Activated B cell treated with CpG ODN at 0.5 μM for 24 hours (primary cell): ENCODE measurements at regions not wholly inside any gene's neighbourhood (a gene's known extent, or its start where the extent isn't known, plus 50 kb on each side); places are given as distances from the start of the nearest gene placed in this dataset.

Experiments
- ATAC-seq: fragments of 200-7000 bp; cut with Tn5 transposase; one replicate; pipeline ENCODE4 v1.10.0; 2021; ENCODE audit warnings: low read depth, mild to moderate bottlenecking, moderate library complexity
- CTCF ChIA-PET: fragments of 350-600 bp; sonication (Branson Sonifier 250); formaldehyde crosslinking; loops from one replicate; lab custom pipeline; 2021; ENCODE audit warnings: antibody characterized with exemption; lab: Charles Lee
- POLR2A ChIA-PET: fragments of 350-600 bp; sonication (Branson Sonifier 250); formaldehyde crosslinking; loops from one replicate; lab custom pipeline; 2021; ENCODE audit warnings: antibody characterized with exemption; lab: Charles Lee
- DNase-seq: peaks from one replicate; pipeline ENCODE4 v3.0.0; 2022
- H3K27ac Mint-ChIP-seq: one replicate; pipeline ENCODE4 v1.8.0; 2020; ENCODE audit warnings: mixed read lengths
- H3K27me3 Mint-ChIP-seq: one replicate; pipeline ENCODE4 v1.8.0; 2021; ENCODE audit warnings: mixed read lengths
- H3K36me3 Mint-ChIP-seq: one replicate; pipeline ENCODE4 v1.8.0; 2021; ENCODE audit warnings: low read depth, mixed read lengths
- H3K4me1 Mint-ChIP-seq: one replicate; pipeline ENCODE4 v1.8.0; 2021; ENCODE audit warnings: mixed read lengths
- H3K4me3 Mint-ChIP-seq: one replicate; pipeline ENCODE4 v1.8.0; 2020; ENCODE audit warnings: mild to moderate bottlenecking, mixed read lengths
- H3K9me3 Mint-ChIP-seq: one replicate; pipeline ENCODE4 v1.8.0; 2020; ENCODE audit warnings: mixed read lengths
- CTCF ChIP-seq: fragments of 200-600 bp; IDR thresholded peaks from one replicate; pipeline ENCODE4 v1.8.0; 2022; ENCODE audit warnings: antibody characterized with exemption, mild to moderate bottlenecking
- intact Hi-C: fragments of 100-400 bp; cut with micrococcal nuclease; formaldehyde crosslinking; loops from one replicate; pipeline ENCODE4 v1.15.1; 2024

GRCh38 chr13:57784633-57785032 lies 153.1 kb downstream of the PCDH17 start:
- Mint-ChIP-seq H3K4me1 (no peaks in the 10 kb centered on the region), H3K9me3 (peaks cover 9% of the 10 kb centered on the region), H3K27ac (no peak overlapping the region), H3K27me3 (no peaks in the 10 kb centered on the region), H3K36me3 (no peaks in the 10 kb centered on the region), H3K4me3 (no peak overlapping the region)
- ATAC-seq (no peak), DNase-seq (no peak)
- no peak for TF ChIP-seq CTCF
- POLR2A ChIA-PET, result no interaction called here
- intact Hi-C loops, result no loop called here
- CTCF ChIA-PET, result no interaction called here

- POLR2A ChIA-PET, result no interaction called here
- no peaks in the 10 kb centered on the region for H3K36me3 Mint-ChIP-seq
- intact Hi-C loops, result no loop called here
- H3K4me3 Mint-ChIP-seq, result no peak overlapping the region
- no peak overlapping the region for H3K27ac Mint-ChIP-seq
- peaks cover 16% of the 10 kb centered on the region for H3K9me3 Mint-ChIP-seq
- CTCF ChIA-PET, result no interaction called here
- DNase-seq (no peak), ATAC-seq (no peak)
- no peak for TF ChIP-seq CTCF
- no peaks in the 10 kb centered on the region for H3K27me3 Mint-ChIP-seq
- no peaks in the 10 kb centered on the region for H3K4me1 Mint-ChIP-seq
Observed at GRCh38 chr13:57787058-57787791, 155.7 kb downstream of the PCDH17 start.

GRCh38 chr13:57799624-57800023 lies 168.1 kb downstream of the PCDH17 start:
- Mint-ChIP-seq H3K27me3 (no peaks in the 10 kb centered on the region), H3K4me3 (no peak overlapping the region), H3K9me3 (peaks cover 2% of the 10 kb centered on the region), H3K4me1 (no peaks in the 10 kb centered on the region), H3K27ac (no peak overlapping the region), H3K36me3 (no peaks in the 10 kb centered on the region)
- CTCF ChIA-PET, result no interaction called here
- DNase-seq (no peak), ATAC-seq (no peak)
- TF ChIP-seq CTCF, result no peak
- POLR2A ChIA-PET, result no interaction called here
- intact Hi-C loops, result no loop called here

- CTCF ChIA-PET, result no interaction called here
- Mint-ChIP-seq H3K4me1 (no peaks in the 10 kb centered on the region), H3K4me3 (no peak overlapping the region), H3K36me3 (no peaks in the 10 kb centered on the region), H3K27me3 (no peaks in the 10 kb centered on the region), H3K27ac (no peak overlapping the region), H3K9me3 (peaks cover 9% of the 10 kb centered on the region)
- intact Hi-C loops, result no loop called here
- ATAC-seq, result no peak
- POLR2A ChIA-PET, result no interaction called here
- TF ChIP-seq CTCF, result no peak
- no peak for DNase-seq
Observed at GRCh38 chr13:57813651-57814050, 182.1 kb downstream of the PCDH17 start.

GRCh38 chr13:57815600-57815999 lies 184.1 kb downstream of the PCDH17 start:
- no peak for TF ChIP-seq CTCF
- ATAC-seq, result no peak
- Mint-ChIP-seq H3K27me3 (no peaks in the 10 kb centered on the region), H3K9me3 (peaks cover 9% of the 10 kb centered on the region), H3K4me3 (no peak overlapping the region), H3K4me1 (no peaks in the 10 kb centered on the region), H3K27ac (no peak overlapping the region), H3K36me3 (no peaks in the 10 kb centered on the region)
- POLR2A ChIA-PET, result no interaction called here
- DNase-seq, result no peak
- intact Hi-C loops, result no loop called here
- CTCF ChIA-PET, result no interaction called here
